ENCODE measurements at regions not wholly inside any gene's neighbourhood (a gene's known extent, or its start where the extent isn't known, plus 50 kb on each side); places are given as distances from the start of the nearest gene placed in this dataset.
"Not testable (repeated sequence)": the region's sequence is repeated elsewhere in the genome, so short reads cannot be mapped to it uniquely, and the experiment has no call there.

DNA sequence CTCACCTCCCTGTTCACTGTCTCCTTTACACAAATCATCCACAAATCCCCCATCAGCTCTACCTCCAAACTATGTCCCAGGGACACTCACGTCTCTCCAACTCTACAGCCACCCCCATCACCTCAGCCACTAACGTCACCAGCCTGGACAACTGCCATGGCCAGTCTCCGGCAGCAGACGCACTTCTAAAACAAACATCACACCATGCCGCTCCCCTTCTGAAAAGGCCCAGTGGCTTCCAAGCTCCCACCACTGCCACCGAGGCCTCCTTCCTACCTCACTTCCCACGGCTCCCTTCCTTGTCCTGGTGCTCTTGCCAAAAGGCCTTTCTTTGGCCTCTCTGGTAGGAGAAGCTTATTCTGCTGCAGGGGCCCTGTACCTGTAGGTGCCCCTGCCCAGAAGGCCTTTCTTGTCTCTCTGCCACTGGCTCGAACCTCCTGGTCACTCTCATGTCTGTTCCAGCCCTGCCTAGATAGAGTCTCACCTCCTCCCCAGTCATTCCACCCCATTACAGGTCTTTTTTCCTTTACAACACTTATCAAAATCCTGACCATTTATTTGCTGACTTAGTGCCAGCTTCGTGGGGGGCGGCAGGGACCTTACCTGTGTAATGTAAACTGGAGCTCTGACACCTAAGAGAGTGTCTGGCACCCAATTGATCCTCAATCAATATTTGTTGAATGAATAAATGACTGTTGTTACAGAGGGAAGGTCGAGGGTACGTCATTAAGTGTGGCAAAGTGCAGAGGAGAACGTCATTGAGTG, 304.2 kb downstream of the GOLGA6L6 start:
- not testable (repeated sequence) for ATAC-seq (ENCODE audit: low read depth); H3K27me3 Mint-ChIP-seq
- peaks cover 0 to 17% (median 0%) of the 10 kb centered on the region in 3 donors for H3K9me3 ChIP-seq (ENCODE audit: control extremely low read depth in 1 of 3, control insufficient read depth in 2 of 3, insufficient read depth in 1 of 3, low read length in 2 of 3)

GRCh38 chr15:20235728-20236127, 305.9 kb downstream of the GOLGA6L6 start:
- H3K4me2 ChIP-seq (replicated peaks; ENCODE audit: low read depth, low read length, poor library complexity, severe bottlenecking); ATAC-seq (ENCODE audit: low read depth); H3K27me3 ChIP-seq (replicated peaks in 1 of 4; ENCODE audit: control extremely low read depth in 1 of 4, control insufficient read depth in 3 of 4, insufficient read depth in 4 of 4, low read length in 3 of 4); H3K27ac Mint-ChIP-seq; H3K27me3 Mint-ChIP-seq; H2AFZ ChIP-seq (ENCODE audit: insufficient read depth, low read depth, low read length, poor library complexity, severe bottlenecking); H3K9ac ChIP-seq (ENCODE audit: low read length); H3K27ac ChIP-seq (ENCODE audit: low read length in 2 of 2); H3K4me3 Mint-ChIP-seq; H3K4me1 Mint-ChIP-seq; H3K4me1 ChIP-seq (ENCODE audit: control insufficient read depth in 2 of 2, insufficient read depth in 2 of 2, low read length in 2 of 2); H3K4me3 ChIP-seq (ENCODE audit: control extremely low read depth in 1 of 5, extremely low read depth in 1 of 5, insufficient read depth in 1 of 5, low read depth in 2 of 5, low read length in 4 of 5); H3K79me2 ChIP-seq (ENCODE audit: control insufficient read depth, insufficient read depth, low read length); H3K9me3 ChIP-seq (ENCODE audit: control extremely low read depth in 1 of 3, control insufficient read depth in 2 of 3, insufficient read depth in 1 of 3, low read length in 2 of 3); H3K9me3 Mint-ChIP-seq (ENCODE audit: insufficient read depth); intact Hi-C loops (cut with micrococcal nuclease); DNase-seq; POLR2A ChIA-PET; H3K36me3 ChIP-seq (replicated peaks in 1 of 2; ENCODE audit: control extremely low read depth in 1 of 2, control insufficient read depth in 1 of 2, extremely low read depth in 1 of 2, insufficient read depth in 2 of 2, low read length in 1 of 2); H4K20me1 ChIP-seq (ENCODE audit: control insufficient read depth, insufficient read depth, low read length, poor library complexity, severe bottlenecking); CTCF ChIA-PET: not testable (repeated sequence)
- 93% methylated on average over 3 of the region's 6 CpGs for WGBS (ENCODE audit: insufficient coverage)

More for the DNA sequence above, 304.2 kb downstream of the GOLGA6L6 start:
- H3K9me3 Mint-ChIP-seq (ENCODE audit: insufficient read depth); H3K27ac Mint-ChIP-seq; H2AFZ ChIP-seq (ENCODE audit: insufficient read depth, low read depth, low read length, poor library complexity, severe bottlenecking); H3K4me3 ChIP-seq (ENCODE audit: control extremely low read depth in 1 of 5, extremely low read depth in 1 of 5, insufficient read depth in 1 of 5, low read depth in 2 of 5, low read length in 4 of 5); H3K9ac ChIP-seq (ENCODE audit: low read length); H3K27me3 ChIP-seq (replicated peaks in 1 of 4; ENCODE audit: control extremely low read depth in 1 of 4, control insufficient read depth in 3 of 4, insufficient read depth in 4 of 4, low read length in 3 of 4); H3K4me1 ChIP-seq (ENCODE audit: control insufficient read depth in 2 of 2, insufficient read depth in 2 of 2, low read length in 2 of 2); CTCF ChIA-PET; POLR2A ChIA-PET; H3K27ac ChIP-seq (ENCODE audit: low read length in 2 of 2); DNase-seq; H3K4me2 ChIP-seq (replicated peaks; ENCODE audit: low read depth, low read length, poor library complexity, severe bottlenecking); H3K79me2 ChIP-seq (ENCODE audit: control insufficient read depth, insufficient read depth, low read length); H4K20me1 ChIP-seq (ENCODE audit: control insufficient read depth, insufficient read depth, low read length, poor library complexity, severe bottlenecking); H3K4me3 Mint-ChIP-seq; H3K4me1 Mint-ChIP-seq; intact Hi-C loops (cut with micrococcal nuclease); H3K36me3 ChIP-seq (replicated peaks in 1 of 2; ENCODE audit: control extremely low read depth in 1 of 2, control insufficient read depth in 1 of 2, extremely low read depth in 1 of 2, insufficient read depth in 2 of 2, low read length in 1 of 2): not testable (repeated sequence)
- 80% methylated on average over 13 of the region's 13 CpGs for WGBS (ENCODE audit: insufficient coverage)

- H3K27me3 Mint-ChIP-seq; H3K4me3 ChIP-seq (ENCODE audit: control extremely low read depth in 1 of 5, extremely low read depth in 1 of 5, insufficient read depth in 1 of 5, low read depth in 2 of 5, low read length in 4 of 5); H4K20me1 ChIP-seq (ENCODE audit: control insufficient read depth, insufficient read depth, low read length, poor library complexity, severe bottlenecking); H3K79me2 ChIP-seq (ENCODE audit: control insufficient read depth, insufficient read depth, low read length); H3K27ac ChIP-seq (ENCODE audit: low read length in 2 of 2); intact Hi-C loops (cut with micrococcal nuclease); POLR2A ChIA-PET; H3K4me1 Mint-ChIP-seq; CTCF ChIA-PET; H3K4me1 ChIP-seq (ENCODE audit: control insufficient read depth in 2 of 2, insufficient read depth in 2 of 2, low read length in 2 of 2); DNase-seq; H3K9me3 ChIP-seq (ENCODE audit: control extremely low read depth in 1 of 3, control insufficient read depth in 2 of 3, insufficient read depth in 1 of 3, low read length in 2 of 3); ATAC-seq (ENCODE audit: low read depth); H2AFZ ChIP-seq (ENCODE audit: insufficient read depth, low read depth, low read length, poor library complexity, severe bottlenecking); H3K4me3 Mint-ChIP-seq; H3K27me3 ChIP-seq (replicated peaks in 1 of 4; ENCODE audit: control extremely low read depth in 1 of 4, control insufficient read depth in 3 of 4, insufficient read depth in 4 of 4, low read length in 3 of 4); H3K9me3 Mint-ChIP-seq (ENCODE audit: insufficient read depth); H3K36me3 ChIP-seq (replicated peaks in 1 of 2; ENCODE audit: control extremely low read depth in 1 of 2, control insufficient read depth in 1 of 2, extremely low read depth in 1 of 2, insufficient read depth in 2 of 2, low read length in 1 of 2); H3K4me2 ChIP-seq (replicated peaks; ENCODE audit: low read depth, low read length, poor library complexity, severe bottlenecking); H3K9ac ChIP-seq (ENCODE audit: low read length); H3K27ac Mint-ChIP-seq: not testable (repeated sequence)
- WGBS (ENCODE audit: insufficient coverage): 86% methylated on average over 12 of the region's 12 CpGs
Measured at GRCh38 chr15:20234006-20234540, 307.5 kb downstream of the GOLGA6L6 start.

- H4K20me1 ChIP-seq (ENCODE audit: control insufficient read depth, insufficient read depth, low read length, poor library complexity, severe bottlenecking); H3K9ac ChIP-seq (ENCODE audit: low read length); H3K4me1 Mint-ChIP-seq; H3K27ac ChIP-seq (ENCODE audit: low read length in 2 of 2); CTCF ChIA-PET; ATAC-seq (ENCODE audit: low read depth); DNase-seq; H3K27me3 ChIP-seq (replicated peaks in 1 of 4; ENCODE audit: control extremely low read depth in 1 of 4, control insufficient read depth in 3 of 4, insufficient read depth in 4 of 4, low read length in 3 of 4); H3K27ac Mint-ChIP-seq; intact Hi-C loops (cut with micrococcal nuclease); H2AFZ ChIP-seq (ENCODE audit: insufficient read depth, low read depth, low read length, poor library complexity, severe bottlenecking); POLR2A ChIA-PET; H3K4me1 ChIP-seq (ENCODE audit: control insufficient read depth in 2 of 2, insufficient read depth in 2 of 2, low read length in 2 of 2); H3K4me3 ChIP-seq (ENCODE audit: control extremely low read depth in 1 of 5, extremely low read depth in 1 of 5, insufficient read depth in 1 of 5, low read depth in 2 of 5, low read length in 4 of 5); H3K36me3 ChIP-seq (replicated peaks in 1 of 2; ENCODE audit: control extremely low read depth in 1 of 2, control insufficient read depth in 1 of 2, extremely low read depth in 1 of 2, insufficient read depth in 2 of 2, low read length in 1 of 2); H3K4me3 Mint-ChIP-seq; H3K27me3 Mint-ChIP-seq; H3K79me2 ChIP-seq (ENCODE audit: control insufficient read depth, insufficient read depth, low read length); H3K9me3 ChIP-seq (ENCODE audit: control extremely low read depth in 1 of 3, control insufficient read depth in 2 of 3, insufficient read depth in 1 of 3, low read length in 2 of 3); H3K4me2 ChIP-seq (replicated peaks; ENCODE audit: low read depth, low read length, poor library complexity, severe bottlenecking); H3K9me3 Mint-ChIP-seq (ENCODE audit: insufficient read depth): not testable (repeated sequence)
- 83% methylated on average over 4 of the region's 5 CpGs for WGBS (ENCODE audit: insufficient coverage)
Measured at GRCh38 chr15:20232457-20232856, 309.1 kb downstream of the GOLGA6L6 start.
